ENCODE measurements at regions not wholly inside any gene's neighbourhood (a gene's known extent, or its start where the extent isn't known, plus 50 kb on each side); places are given as distances from the start of the nearest gene placed in this dataset.

- no peak overlapping the region for H3K4me3 ChIP-seq
- H3K9me3 ChIP-seq (ENCODE audit: low read depth): no peaks in the 10 kb centered on the region
- H3K4me2 ChIP-seq: no peak overlapping the region
- H4K20me1 ChIP-seq (ENCODE audit: insufficient read depth, poor library complexity, severe bottlenecking): no peaks in the 10 kb centered on the region
- H3K27me3 ChIP-seq: no peaks in the 10 kb centered on the region
- no peaks in the 10 kb centered on the region for H3K79me2 ChIP-seq
- H3K36me3 ChIP-seq (replicated peaks; ENCODE audit: insufficient read depth, low read depth): no peaks in the 10 kb centered on the region
- no peaks in the 10 kb centered on the region for H3K9me2 ChIP-seq (replicated peaks; ENCODE audit: insufficient read depth)
- TF ChIP-seq EZH2phosphoT487 (IDR thresholded peaks at IDR 0.05; ENCODE audit: low read depth, severe bottlenecking, unreplicated experiment): no peak
- TF ChIP-seq CTCF (IDR thresholded peaks at IDR 0.05; ENCODE audit: poor library complexity): no peak
- TF ChIP-seq EZH2 (IDR thresholded peaks at IDR 0.05; ENCODE audit: borderline replicate concordance): no peak
- H2AFZ ChIP-seq: no peak overlapping the region
- WGBS (ENCODE audit: low lambda C conversion rate, missing lambda C conversion rate): 88% methylated on average over 4 of the region's 4 CpGs
- no peak overlapping the region for H3K27ac ChIP-seq
- H3K4me1 ChIP-seq (ENCODE audit: insufficient read depth): no peaks in the 10 kb centered on the region
- no peak for DNase-seq (ENCODE audit: low spot score)
Measured at GRCh38 chrX:87813566-87813965, 296.0 kb downstream of the KLHL4 start.

DNA sequence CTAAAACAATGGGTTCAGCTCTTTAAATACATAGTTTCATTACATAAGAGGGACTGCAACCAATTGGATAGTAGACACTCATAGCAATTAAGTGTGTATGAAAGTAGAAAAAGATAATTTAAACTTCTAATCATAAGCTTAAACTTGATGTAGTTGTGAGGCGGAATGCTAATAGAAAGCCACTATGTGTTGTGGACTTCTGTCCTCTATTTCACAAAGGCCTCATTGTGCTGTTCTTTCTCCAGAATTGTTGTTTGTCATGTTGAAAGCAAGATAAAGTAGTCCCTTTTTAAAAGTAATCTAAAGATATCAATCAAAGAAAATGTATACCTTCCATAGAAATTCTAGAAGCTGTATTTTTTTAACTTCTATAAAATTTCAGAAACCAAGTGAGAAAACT, 329.4 kb downstream of the KLHL4 start:
- TF ChIP-seq EZH2 (IDR thresholded peaks at IDR 0.05; ENCODE audit: borderline replicate concordance): no peak
- no peak for TF ChIP-seq CTCF (IDR thresholded peaks at IDR 0.05; ENCODE audit: poor library complexity)
- no peak for TF ChIP-seq EZH2phosphoT487 (IDR thresholded peaks at IDR 0.05; ENCODE audit: low read depth, severe bottlenecking, unreplicated experiment)
- no peak for DNase-seq (ENCODE audit: low spot score)
- no peak overlapping the region for H3K27ac ChIP-seq
- 81% methylated on average over 1 of the region's 1 CpG for WGBS (ENCODE audit: low lambda C conversion rate, missing lambda C conversion rate)
- H3K9me2 ChIP-seq (replicated peaks; ENCODE audit: insufficient read depth): no peaks in the 10 kb centered on the region
- no peaks in the 10 kb centered on the region for H4K20me1 ChIP-seq (ENCODE audit: insufficient read depth, poor library complexity, severe bottlenecking)
- no peaks in the 10 kb centered on the region for H3K4me1 ChIP-seq (ENCODE audit: insufficient read depth)
- no peak overlapping the region for H2AFZ ChIP-seq
- H3K4me2 ChIP-seq: no peak overlapping the region
- H3K9me3 ChIP-seq (ENCODE audit: low read depth): no peaks in the 10 kb centered on the region
- no peaks in the 10 kb centered on the region for H3K36me3 ChIP-seq (replicated peaks; ENCODE audit: insufficient read depth, low read depth)
- no peaks in the 10 kb centered on the region for H3K27me3 ChIP-seq
- H3K79me2 ChIP-seq: no peaks in the 10 kb centered on the region
- H3K4me3 ChIP-seq: no peak overlapping the region

- TF ChIP-seq EZH2phosphoT487 (IDR thresholded peaks at IDR 0.05; ENCODE audit: low read depth, severe bottlenecking, unreplicated experiment): no peak
- H3K4me1 ChIP-seq (ENCODE audit: insufficient read depth): no peaks in the 10 kb centered on the region
- H3K27me3 ChIP-seq: no peaks in the 10 kb centered on the region
- WGBS (ENCODE audit: low lambda C conversion rate, missing lambda C conversion rate): 58% methylated on average over 2 of the region's 2 CpGs
- no peaks in the 10 kb centered on the region for H3K9me2 ChIP-seq (replicated peaks; ENCODE audit: insufficient read depth)
- H3K27ac ChIP-seq: peak overlapping the region; percentile 16
- no peak overlapping the region for H2AFZ ChIP-seq
- no peaks in the 10 kb centered on the region for H3K9me3 ChIP-seq (ENCODE audit: low read depth)
- no peaks in the 10 kb centered on the region for H3K79me2 ChIP-seq
- H3K4me2 ChIP-seq: peak overlapping the region; percentile 46
- no peaks in the 10 kb centered on the region for H4K20me1 ChIP-seq (ENCODE audit: insufficient read depth, poor library complexity, severe bottlenecking)
- H3K4me3 ChIP-seq: no peak overlapping the region
- H3K36me3 ChIP-seq (replicated peaks; ENCODE audit: insufficient read depth, low read depth): no peaks in the 10 kb centered on the region
- peak; percentile 10 for DNase-seq (ENCODE audit: low spot score)
Measured at GRCh38 chrX:87873347-87873941, 355.8 kb downstream of the KLHL4 start.

DNA sequence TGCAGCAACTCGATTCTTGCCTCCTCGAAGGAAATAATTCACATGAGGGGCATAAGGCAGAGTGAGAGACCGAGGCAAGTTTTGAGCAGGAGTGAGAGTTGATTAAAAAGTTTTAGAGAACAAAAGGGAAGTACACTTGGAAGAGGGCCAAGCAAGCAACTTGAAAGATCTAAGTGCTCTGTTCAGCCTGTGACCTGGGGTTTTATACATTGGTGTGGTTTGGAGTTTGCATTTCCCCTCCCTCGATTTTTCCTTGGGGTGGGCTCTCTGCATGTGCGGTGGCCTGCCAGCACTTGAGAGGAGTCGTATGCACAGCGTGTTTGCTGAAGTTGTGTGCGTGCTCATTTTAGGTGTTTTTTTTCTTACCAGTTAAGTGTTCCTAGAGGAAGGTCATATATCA, 356.4 kb downstream of the KLHL4 start:
- no peak overlapping the region for H3K4me2 ChIP-seq
- no peak overlapping the region for H3K4me3 ChIP-seq
- WGBS (ENCODE audit: low lambda C conversion rate, missing lambda C conversion rate): 72% methylated on average over 8 of the region's 8 CpGs
- no peaks in the 10 kb centered on the region for H3K9me3 ChIP-seq (ENCODE audit: low read depth)
- no peaks in the 10 kb centered on the region for H3K79me2 ChIP-seq
- no peaks in the 10 kb centered on the region for H3K27me3 ChIP-seq
- H3K36me3 ChIP-seq (replicated peaks; ENCODE audit: insufficient read depth, low read depth): no peaks in the 10 kb centered on the region
- no peak for DNase-seq (ENCODE audit: low spot score)
- TF ChIP-seq EZH2phosphoT487 (IDR thresholded peaks at IDR 0.05; ENCODE audit: low read depth, severe bottlenecking, unreplicated experiment): no peak
- TF ChIP-seq EZH2 (IDR thresholded peaks at IDR 0.05; ENCODE audit: borderline replicate concordance): no peak
- TF ChIP-seq CTCF (IDR thresholded peaks at IDR 0.05; ENCODE audit: poor library complexity): no peak
- no peaks in the 10 kb centered on the region for H3K4me1 ChIP-seq (ENCODE audit: insufficient read depth)
- H4K20me1 ChIP-seq (ENCODE audit: insufficient read depth, poor library complexity, severe bottlenecking): no peaks in the 10 kb centered on the region
- no peak overlapping the region for H3K27ac ChIP-seq
- no peaks in the 10 kb centered on the region for H3K9me2 ChIP-seq (replicated peaks; ENCODE audit: insufficient read depth)
- H2AFZ ChIP-seq: no peak overlapping the region
